Stimulated activated CD8-positive, alpha-beta memory T cell treated with anti-CD3 and anti-CD28 coated beads, Interleukin-15, amount 100 ng/mL, for 48 hours (primary cell): ENCODE measurements at regions not wholly inside any gene's neighbourhood (a gene's known extent, or its start where the extent isn't known, plus 50 kb on each side); places are given as distances from the start of the nearest gene placed in this dataset.
"Not testable (repeated sequence)": the region's sequence is repeated elsewhere in the genome, so short reads cannot be mapped to it uniquely, and the experiment has no call there.

Source experiments
- DNase-seq, 2 donors: peaks; one replicate each; pipeline ENCODE4 v3.0.0-alpha.2; 2020; ENCODE audit warnings: low read depth in 2 of 2

DNA sequence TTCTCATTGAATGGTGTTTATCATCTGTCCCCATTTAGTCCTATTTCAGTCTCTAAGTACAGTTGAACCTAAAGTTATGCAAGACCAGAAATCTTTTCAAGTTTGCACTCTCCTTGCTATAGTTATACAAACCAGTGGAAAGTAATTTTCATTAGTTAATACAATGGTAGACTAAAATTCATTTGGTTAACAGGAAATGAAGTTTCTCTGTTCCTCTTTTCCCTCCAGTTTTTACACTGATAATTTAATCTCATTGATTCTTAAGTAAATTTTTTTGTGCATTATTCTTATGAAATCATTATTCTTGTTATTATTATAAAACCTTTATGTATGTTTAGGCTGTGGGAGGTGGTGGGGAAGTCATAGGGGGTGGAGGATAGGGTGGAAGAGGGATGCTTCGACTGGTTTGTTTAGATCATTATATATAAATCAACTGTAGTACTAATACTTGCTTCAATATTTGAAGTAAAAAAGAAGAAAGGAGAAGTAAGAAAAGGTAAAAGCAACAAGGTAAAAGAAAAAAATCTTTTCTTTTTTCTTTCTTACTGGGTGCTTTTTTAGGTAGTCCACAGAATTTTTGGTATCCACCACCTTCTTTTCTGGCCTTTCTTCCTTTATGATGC, 104.1 kb downstream of the GPR85 start:
- DNase-seq = no peak

DNA sequence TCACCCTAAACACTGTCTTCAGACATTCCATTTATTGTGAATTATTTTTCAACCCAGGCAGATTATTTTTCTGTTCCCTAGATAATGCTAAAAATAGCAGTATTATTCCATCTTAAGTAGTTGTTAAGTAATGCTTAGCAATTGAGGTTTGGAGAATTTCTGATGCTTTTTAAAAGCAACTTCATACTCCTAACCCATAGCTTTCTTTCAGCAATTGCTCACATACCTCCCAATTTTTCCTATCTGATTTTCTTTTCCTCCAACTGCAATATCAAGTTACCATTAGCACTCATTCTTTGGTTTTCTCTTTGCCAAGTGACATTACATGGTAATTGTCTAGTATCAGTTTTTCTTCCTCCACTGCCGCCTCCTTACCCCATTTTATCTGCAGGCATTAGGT, 104.7 kb downstream of the GPR85 start:
- DNase-seq = no peak

DNA sequence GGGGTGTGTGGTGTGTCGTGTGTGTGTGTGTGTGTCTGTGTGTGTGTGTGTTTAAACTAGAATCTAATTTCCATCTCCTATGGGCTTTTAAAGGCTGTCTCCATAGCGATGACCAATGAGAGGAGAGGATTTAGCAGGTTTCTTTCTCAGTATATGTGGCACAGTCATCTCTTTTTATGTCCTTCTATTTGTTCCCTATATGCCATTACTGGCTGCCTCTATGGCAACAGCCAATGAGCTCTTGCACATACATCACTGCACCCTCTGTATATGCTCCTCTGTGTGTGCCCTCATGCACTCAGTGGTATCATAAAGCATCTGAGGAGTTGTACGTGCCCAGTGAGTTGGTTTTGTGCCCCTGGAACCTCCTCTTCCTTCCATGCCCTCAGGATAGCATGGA, 107.6 kb downstream of the GPR85 start:
- DNase-seq = not testable (repeated sequence)

- DNase-seq = not testable (repeated sequence)
Measured at GRCh38 chr7:112977244-112977955, 109.2 kb downstream of the GPR85 start.

- DNase-seq = no peak
Measured at GRCh38 chr7:112970771-112971170, 115.9 kb downstream of the GPR85 start.

DNA sequence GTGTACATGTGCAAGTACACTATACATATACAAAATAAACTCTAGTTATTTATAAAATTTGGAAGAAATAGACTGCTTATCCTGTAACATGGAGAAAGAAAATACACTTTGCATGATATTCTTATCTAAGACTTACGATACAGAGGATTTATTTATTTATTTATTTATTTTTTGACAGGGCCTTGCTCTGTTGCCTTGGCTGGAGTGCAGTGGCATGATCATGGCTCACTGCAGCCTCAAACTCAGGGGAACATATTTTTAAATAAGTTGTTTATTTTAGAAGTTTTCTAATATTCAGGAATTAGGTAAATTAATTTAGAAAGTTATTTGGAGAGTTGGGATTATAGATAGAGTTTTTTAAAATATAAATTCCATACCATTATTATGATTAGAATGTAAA, 116.7 kb downstream of the GPR85 start:
- no peak for DNase-seq

DNA sequence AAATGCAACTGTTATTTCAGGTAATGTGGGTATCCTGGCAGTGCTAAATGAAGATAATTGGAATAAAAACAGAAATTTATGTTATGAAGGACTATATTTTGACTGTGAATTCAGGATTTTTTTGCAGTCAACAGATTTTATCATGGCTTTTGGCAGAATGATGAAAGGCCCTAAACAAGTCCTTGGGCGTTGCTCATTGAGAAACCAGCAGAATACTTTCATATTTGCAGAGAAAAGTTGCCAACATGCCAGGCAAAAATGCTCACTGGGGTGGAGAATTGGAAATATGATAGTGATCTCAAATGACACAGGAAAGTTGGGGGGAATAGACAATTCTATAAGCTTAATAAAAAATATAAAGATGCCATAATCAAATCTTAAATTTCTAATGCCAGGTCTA, 121.1 kb downstream of the GPR85 start:
- no peak for DNase-seq

DNA sequence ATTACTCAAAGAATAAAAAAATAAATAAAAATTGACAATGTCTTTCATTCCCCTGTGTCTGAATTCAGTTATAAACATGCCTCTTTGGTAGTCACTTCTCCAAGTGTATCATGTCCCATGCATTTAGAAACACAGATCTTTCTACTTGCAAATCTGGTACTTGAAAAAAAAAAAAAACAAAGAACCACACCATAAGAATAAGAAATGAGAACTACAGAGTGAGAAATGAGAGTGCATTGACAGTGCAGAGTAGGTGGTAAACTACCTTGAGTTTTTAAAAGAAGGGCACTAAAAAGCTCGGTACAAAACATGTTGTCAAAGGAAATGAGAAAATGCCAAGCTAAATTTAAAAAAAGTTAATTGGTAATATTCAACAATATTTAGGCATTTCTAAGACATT, 123.0 kb downstream of the GPR85 start:
- no peak for DNase-seq

DNA sequence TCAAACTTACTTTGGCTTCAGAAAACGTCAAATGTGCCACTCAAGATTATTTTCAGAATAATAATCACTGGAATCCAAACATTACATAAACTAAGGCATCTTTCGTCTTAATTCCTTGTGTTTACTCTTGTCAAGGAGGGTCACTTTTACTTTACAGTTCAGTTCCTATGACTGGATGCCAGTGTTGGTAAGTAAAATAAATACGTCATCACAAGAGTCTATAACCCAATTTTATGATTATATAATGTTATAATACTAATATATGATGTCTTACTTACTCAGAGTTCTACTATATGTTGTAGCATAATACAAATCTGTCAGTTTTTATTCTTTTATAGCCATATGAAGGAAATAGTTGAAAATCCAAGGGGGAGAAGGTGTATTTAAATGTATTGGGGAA, 123.8 kb downstream of the GPR85 start:
- no peak for DNase-seq

DNA sequence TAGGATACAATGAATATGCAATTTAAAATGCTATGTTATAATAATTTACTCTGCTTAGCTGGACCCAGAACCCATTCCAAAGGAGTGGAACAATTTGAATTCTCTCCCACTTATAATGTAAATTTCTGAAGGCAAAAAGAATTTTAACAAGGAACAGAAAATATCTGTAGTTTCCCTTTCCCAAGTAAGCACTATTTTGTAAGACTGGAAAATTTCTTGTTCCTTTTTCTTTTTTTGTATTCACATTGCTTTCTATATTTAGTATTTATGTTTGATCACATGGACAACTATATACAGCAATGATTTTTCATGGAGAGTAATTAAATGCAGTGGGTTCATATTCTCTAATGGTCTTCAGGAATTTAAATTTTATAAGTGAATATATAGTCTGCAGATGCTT, 127.4 kb downstream of the GPR85 start:
- no peak for DNase-seq

DNA sequence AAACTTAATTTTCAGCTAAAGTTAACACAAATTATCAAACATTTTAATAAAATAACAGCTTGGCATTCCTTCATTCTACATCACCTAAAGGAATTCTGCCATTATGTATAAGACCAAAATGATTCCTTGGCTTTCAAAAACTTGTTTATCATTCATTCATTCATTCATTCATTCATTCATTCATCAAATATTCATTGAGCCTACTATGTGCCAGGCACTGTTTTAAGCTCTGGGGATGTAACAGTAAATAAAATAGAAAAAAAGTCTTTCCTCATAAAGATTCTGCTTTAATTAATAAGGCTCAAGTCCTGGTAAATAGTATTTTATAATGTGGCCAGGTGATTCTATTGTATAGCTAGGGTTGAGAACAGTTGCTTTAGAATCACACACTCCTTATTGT, 127.9 kb downstream of the GPR85 start:
- no peak for DNase-seq

DNA sequence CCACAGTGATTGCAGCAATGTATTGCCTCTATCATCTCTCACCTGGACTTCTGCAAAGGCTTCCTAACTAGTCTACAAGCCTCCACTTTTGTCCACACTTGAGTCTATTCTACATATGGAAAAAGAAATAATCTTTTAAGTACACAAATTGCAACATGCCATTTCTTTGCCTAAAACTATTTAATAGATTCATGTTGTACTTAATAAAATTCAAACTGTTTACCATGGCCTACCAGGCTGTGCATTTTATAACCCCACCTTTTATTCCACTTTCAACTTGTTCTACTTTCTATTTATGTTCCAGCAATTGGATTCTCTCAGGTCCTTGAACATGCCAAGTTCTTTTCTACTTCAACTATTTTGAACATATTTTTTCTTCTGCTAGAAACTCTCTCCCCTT, 128.7 kb downstream of the GPR85 start:
- no peak for DNase-seq

- not testable (repeated sequence) for DNase-seq
Measured at GRCh38 chr7:112953031-112953430, 133.6 kb downstream of the GPR85 start.

GRCh38 chr7:112951070-112951469, 135.6 kb downstream of the GPR85 start:
- no peak for DNase-seq

GRCh38 chr7:112949682-112950081, 136.9 kb downstream of the GPR85 start:
- DNase-seq = not testable (repeated sequence)

GRCh38 chr7:112946350-112946749, 140.3 kb downstream of the GPR85 start:
- no peak for DNase-seq

DNA sequence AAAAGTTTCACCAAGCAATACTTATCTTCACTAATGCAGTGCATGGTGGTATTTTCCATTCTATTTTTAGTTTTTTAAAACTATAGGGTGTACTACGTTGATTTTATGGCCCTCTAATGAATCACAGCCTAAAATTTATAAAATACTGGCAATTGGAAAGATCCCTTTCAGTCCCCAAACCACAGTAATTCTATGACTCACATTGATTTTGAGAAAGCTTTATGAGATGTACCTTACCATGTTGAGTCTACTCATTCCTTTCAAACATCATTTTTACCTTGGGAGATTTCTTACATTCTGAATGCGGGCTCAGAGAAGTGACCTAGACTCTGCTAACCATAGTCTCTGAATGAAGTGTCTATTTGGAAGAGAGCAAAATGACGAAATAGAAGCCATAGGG, 141.6 kb downstream of the GPR85 start:
- no peak for DNase-seq

DNA sequence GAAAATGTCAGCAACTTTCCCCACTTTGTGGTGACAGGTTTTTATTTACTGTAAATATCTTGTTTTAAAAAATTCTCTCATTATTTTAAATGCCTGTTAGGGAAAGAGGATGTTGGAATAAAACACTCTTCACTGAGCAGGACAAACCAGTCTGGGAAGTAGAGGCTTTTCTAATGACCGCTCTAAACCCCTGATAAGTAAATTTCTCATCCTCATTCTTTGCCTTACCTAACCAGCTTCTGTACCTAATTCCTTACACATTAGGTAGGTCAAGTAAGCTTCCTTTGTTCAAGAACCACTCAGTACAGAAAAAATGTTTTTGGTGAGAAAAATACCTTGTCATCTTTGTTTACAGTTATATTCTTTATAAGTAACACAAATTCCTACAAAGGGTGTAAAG, 143.6 kb downstream of the GPR85 start:
- no peak for DNase-seq

GRCh38 chr7:112942125-112942524, 144.5 kb downstream of the GPR85 start:
- DNase-seq = not testable (repeated sequence)

DNA sequence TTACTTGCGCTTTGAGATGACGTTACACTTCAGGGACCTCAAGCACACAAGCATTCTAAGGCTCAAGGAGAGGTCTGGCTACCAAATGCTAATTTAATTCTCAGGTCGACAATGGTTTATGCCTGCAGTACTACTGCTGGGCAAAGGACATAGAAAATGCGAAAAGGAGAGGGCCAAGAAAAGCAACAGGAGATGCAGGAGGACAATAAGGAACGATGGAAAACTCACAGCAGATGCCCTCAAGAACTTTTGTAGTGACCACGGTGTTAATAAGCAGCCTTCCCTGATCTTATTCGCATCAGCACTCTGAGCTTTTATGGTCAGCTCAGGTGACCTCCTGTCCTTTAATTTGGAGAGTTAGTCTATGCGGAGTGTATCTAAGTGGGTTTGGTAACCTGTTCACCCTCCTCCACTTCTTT, 146.3 kb downstream of the GPR85 start:
- DNase-seq = no peak

DNA sequence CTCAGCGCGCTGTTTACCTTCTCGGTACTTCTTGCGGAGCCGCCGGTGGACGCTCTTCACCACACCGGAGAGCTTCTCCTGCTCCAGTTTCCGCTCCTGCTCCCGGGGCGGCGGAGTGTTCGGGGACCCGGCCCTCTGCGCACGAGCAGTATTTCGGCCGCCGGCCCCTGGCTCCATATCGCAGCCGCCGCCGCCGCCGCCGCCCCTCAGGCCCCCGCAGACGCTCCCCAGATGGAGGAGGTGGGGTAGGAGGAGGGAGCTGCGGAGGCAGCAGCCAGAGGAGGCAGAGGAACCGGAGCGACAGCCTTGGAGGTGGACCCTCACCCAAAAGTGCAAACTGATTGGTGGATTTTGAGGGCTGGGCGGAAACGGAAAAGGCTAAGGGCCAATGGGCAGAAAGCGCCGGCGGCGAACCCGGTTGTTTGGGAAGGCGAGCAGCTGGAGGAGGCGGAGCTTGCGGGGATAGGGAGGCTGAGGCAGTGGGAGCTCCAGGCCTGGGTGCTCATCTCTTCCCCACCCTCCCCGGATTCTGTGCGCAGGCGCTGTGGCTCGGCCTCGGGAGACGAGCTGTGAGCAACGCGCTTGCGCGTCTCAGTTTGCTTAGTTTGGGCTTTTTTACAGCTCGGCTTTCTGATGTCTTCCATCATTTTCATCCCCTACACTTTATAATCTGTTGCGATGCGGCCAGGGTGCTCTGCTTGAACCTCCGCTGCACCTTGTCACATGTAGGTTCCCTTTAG, 146.9 kb downstream of the GPR85 start:
- peak; percentile 98 to 99 for DNase-seq

GRCh38 chr7:112938863-112939573, 147.6 kb downstream of the GPR85 start:
- DNase-seq = peak; percentile 8 to 17
